ENCODE measurements at regions not wholly inside any gene's neighbourhood (a gene's known extent, or its start where the extent isn't known, plus 50 kb on each side); places are given as distances from the start of the nearest gene placed in this dataset.

- no peaks in the 10 kb centered on the region for H3K4me1 Mint-ChIP-seq (ENCODE audit: low read depth)
- CTCF ChIA-PET, result no interaction called here
- DNase-seq (no peak), ATAC-seq (no peak)
- H3K4me3 Mint-ChIP-seq, result no peak overlapping the region
- POLR2A ChIA-PET, result no interaction called here
- intact Hi-C loops (cut with micrococcal nuclease), result no loop called here
- TF ChIP-seq, protein P1, sequence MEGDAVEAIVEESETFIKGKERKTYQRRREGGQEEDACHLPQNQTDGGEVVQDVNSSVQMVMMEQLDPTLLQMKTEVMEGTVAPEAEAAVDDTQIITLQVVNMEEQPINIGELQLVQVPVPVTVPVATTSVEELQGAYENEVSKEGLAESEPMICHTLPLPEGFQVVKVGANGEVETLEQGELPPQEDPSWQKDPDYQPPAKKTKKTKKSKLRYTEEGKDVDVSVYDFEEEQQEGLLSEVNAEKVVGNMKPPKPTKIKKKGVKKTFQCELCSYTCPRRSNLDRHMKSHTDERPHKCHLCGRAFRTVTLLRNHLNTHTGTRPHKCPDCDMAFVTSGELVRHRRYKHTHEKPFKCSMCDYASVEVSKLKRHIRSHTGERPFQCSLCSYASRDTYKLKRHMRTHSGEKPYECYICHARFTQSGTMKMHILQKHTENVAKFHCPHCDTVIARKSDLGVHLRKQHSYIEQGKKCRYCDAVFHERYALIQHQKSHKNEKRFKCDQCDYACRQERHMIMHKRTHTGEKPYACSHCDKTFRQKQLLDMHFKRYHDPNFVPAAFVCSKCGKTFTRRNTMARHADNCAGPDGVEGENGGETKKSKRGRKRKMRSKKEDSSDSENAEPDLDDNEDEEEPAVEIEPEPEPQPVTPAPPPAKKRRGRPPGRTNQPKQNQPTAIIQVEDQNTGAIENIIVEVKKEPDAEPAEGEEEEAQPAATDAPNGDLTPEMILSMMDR (IDR thresholded peaks at IDR 0.05), result no peak
- peaks cover 12% of the 10 kb centered on the region for H3K9me3 Mint-ChIP-seq
- no peak overlapping the region for H3K27ac Mint-ChIP-seq
- no peaks in the 10 kb centered on the region for H3K27me3 Mint-ChIP-seq
- no peaks in the 10 kb centered on the region for H3K36me3 Mint-ChIP-seq (ENCODE audit: low read depth)
Observed at GRCh38 chr5:29170599-29170998, 2022.9 kb upstream of the CDH6 start.

GRCh38 chr5:29169886-29170285 is 2023.6 kb upstream of the CDH6 start:
- no peaks in the 10 kb centered on the region for H3K27me3 Mint-ChIP-seq
- POLR2A ChIA-PET, result no interaction called here
- CTCF ChIA-PET, result no interaction called here
- TF ChIP-seq, protein P1 (IDR thresholded peaks at IDR 0.05), result no peak
- ATAC-seq, result no peak
- no peaks in the 10 kb centered on the region for H3K4me1 Mint-ChIP-seq (ENCODE audit: low read depth)
- intact Hi-C loops (cut with micrococcal nuclease), result no loop called here
- no peak for DNase-seq
- no peak overlapping the region for H3K4me3 Mint-ChIP-seq
- H3K36me3 Mint-ChIP-seq (ENCODE audit: low read depth), result no peaks in the 10 kb centered on the region
- no peak overlapping the region for H3K27ac Mint-ChIP-seq
- H3K9me3 Mint-ChIP-seq, result peaks cover 13% of the 10 kb centered on the region

DNA sequence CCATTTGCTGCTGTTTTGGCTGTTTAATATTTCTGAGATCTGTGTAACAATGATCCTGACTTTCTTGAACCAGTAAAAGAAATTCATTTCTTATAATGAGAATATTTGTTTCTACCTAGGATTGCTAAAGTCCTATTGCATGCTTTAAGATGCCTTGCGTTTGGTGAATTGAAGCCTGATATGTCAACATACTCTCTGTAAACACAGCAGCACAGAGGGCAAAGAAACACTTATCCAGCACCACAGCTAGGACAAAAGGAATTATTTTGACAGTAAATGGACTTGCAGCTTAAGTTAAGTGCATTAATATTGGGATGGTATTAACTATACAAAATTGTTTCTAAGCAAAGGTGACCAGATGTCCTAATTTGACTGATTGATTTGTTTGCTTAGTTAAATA is 2031.2 kb upstream of the CDH6 start:
- intact Hi-C loops (cut with micrococcal nuclease), result no loop called here
- Mint-ChIP-seq H3K4me1 (ENCODE audit: low read depth) (no peaks in the 10 kb centered on the region), H3K9me3 (peaks cover 11% of the 10 kb centered on the region), H3K27ac (no peak overlapping the region), H3K4me3 (no peak overlapping the region), H3K36me3 (ENCODE audit: low read depth) (no peaks in the 10 kb centered on the region), H3K27me3 (no peaks in the 10 kb centered on the region)
- ATAC-seq (no peak), DNase-seq (no peak)
- ChIA-PET POLR2A (no interaction called here), CTCF (interaction anchor here (0.6 kb wide), 1 partner anchor 247 kb away, joined by 3 read pairs; no protein-coding TSS in a partner anchor)
- TF ChIP-seq, protein P1 (IDR thresholded peaks at IDR 0.05), result no peak

- intact Hi-C loops (cut with micrococcal nuclease), result no loop called here
- no peaks in the 10 kb centered on the region for H3K27me3 Mint-ChIP-seq
- POLR2A ChIA-PET, result no interaction called here
- DNase-seq (no peak), ATAC-seq (no peak)
- no peaks in the 10 kb centered on the region for H3K36me3 Mint-ChIP-seq (ENCODE audit: low read depth)
- no peaks in the 10 kb centered on the region for H3K4me1 Mint-ChIP-seq (ENCODE audit: low read depth)
- peaks cover 12% of the 10 kb centered on the region for H3K9me3 Mint-ChIP-seq
- H3K27ac Mint-ChIP-seq, result no peak overlapping the region
- TF ChIP-seq, protein P1 (IDR thresholded peaks at IDR 0.05), result no peak
- CTCF ChIA-PET, result no interaction called here
- H3K4me3 Mint-ChIP-seq, result no peak overlapping the region
Observed at GRCh38 chr5:29161399-29162291, 2031.8 kb upstream of the CDH6 start.

DNA sequence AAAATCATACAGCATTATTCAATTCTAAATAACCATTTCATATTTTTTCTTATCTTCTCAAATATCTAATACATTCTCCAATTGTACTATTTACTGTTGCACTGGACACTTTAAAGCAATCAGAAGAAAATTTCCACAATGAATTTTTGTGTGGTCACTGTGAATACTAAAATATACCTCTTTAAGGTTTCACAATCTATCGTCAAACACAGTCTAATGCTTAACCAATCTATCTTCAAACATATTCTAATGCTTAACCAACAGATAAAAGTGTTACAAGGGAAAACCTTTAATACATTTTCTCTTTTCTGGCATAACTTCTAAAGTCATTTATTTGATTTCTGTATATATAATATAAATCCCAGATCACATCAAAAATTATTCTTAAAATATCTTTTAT is 2035.5 kb upstream of the CDH6 start:
- TF ChIP-seq, protein P1 (IDR thresholded peaks at IDR 0.05), result no peak
- peaks cover 13% of the 10 kb centered on the region for H3K9me3 Mint-ChIP-seq
- no peak for DNase-seq
- H3K4me3 Mint-ChIP-seq, result no peak overlapping the region
- ChIA-PET CTCF (no interaction called here), POLR2A (no interaction called here)
- no peaks in the 10 kb centered on the region for H3K27me3 Mint-ChIP-seq
- intact Hi-C loops (cut with micrococcal nuclease), result no loop called here
- H3K4me1 Mint-ChIP-seq (ENCODE audit: low read depth), result no peaks in the 10 kb centered on the region
- no peaks in the 10 kb centered on the region for H3K36me3 Mint-ChIP-seq (ENCODE audit: low read depth)
- no peak for ATAC-seq
- no peak overlapping the region for H3K27ac Mint-ChIP-seq
